Astrocyte (in vitro differentiated cells and primary cell): ENCODE measurements at regions not wholly inside any gene's neighbourhood (a gene's known extent, or its start where the extent isn't known, plus 50 kb on each side); places are given as distances from the start of the nearest gene placed in this dataset.

Experiments
- DNase-seq: peaks from one replicate; pipeline ENCODE4 v3.0.0-alpha.2; 2010; ENCODE audit warnings: low read depth
- FAIRE-seq: peaks from 2 replicates; lab custom pipeline; 2011; peaks lifted over from hg19 to GRCh38; lab: Jason Lieb, UNC
- H2AFZ ChIP-seq: 2 replicates; pipeline ENCODE4 v1.6.0; 2012; ENCODE audit warnings: low read depth, low read length, inconsistent platforms
- H3K27ac ChIP-seq: 2 replicates; pipeline ENCODE4 v1.5.1; 2011; ENCODE audit warnings: low read depth, low read length, inconsistent platforms
- H3K27me3 ChIP-seq: 2 replicates; pipeline ENCODE4 v1.6.0; 2011; ENCODE audit warnings: low read length, inconsistent platforms; ENCODE audit not compliant: insufficient read depth
- H3K36me3 ChIP-seq: 2 replicates; pipeline ENCODE4 v1.5.1; 2011; ENCODE audit warnings: low read length, inconsistent platforms; ENCODE audit not compliant: insufficient read depth
- H3K4me1 ChIP-seq: 2 replicates; pipeline ENCODE4 v1.5.1; 2011; ENCODE audit warnings: low read length, inconsistent platforms; ENCODE audit not compliant: insufficient read depth
- H3K4me2 ChIP-seq: 2 replicates; pipeline ENCODE4 v1.6.0; 2012; ENCODE audit warnings: low read length, inconsistent platforms
- H3K4me3 ChIP-seq: 2 replicates; pipeline ENCODE4 v1.5.1; 2011; ENCODE audit warnings: low read depth, mild to moderate bottlenecking, low read length, inconsistent platforms; ENCODE audit not compliant: insufficient read depth
- H3K79me2 ChIP-seq: 2 replicates; pipeline ENCODE4 v1.6.0; 2012; ENCODE audit warnings: mild to moderate bottlenecking, low read length, inconsistent platforms; ENCODE audit not compliant: insufficient read depth
- H3K9ac ChIP-seq: 2 replicates; pipeline ENCODE4 v1.6.0; 2012; ENCODE audit warnings: mild to moderate bottlenecking, low read length, inconsistent platforms
- H3K9me3 ChIP-seq: 2 replicates; pipeline ENCODE4 v1.5.1; 2012; ENCODE audit warnings: low read depth, mild to moderate bottlenecking, low read length, inconsistent platforms; ENCODE audit not compliant: insufficient read depth
- H4K20me1 ChIP-seq: 2 replicates; pipeline ENCODE4 v1.6.0; 2012; ENCODE audit warnings: low read length, inconsistent platforms; ENCODE audit not compliant: insufficient read depth
- H3K27ac Mint-ChIP-seq: one replicate; pipeline ENCODE4 v1.8.0; 2021; ENCODE audit warnings: mild to moderate bottlenecking, mixed read lengths; ENCODE audit not compliant: unreplicated experiment
- H3K27me3 Mint-ChIP-seq: one replicate; pipeline ENCODE4 v1.8.0; 2021; ENCODE audit warnings: low read depth, mixed read lengths; ENCODE audit not compliant: unreplicated experiment
- H3K36me3 Mint-ChIP-seq: one replicate; pipeline ENCODE4 v1.8.0; 2021; ENCODE audit warnings: low read depth, mixed read lengths; ENCODE audit not compliant: unreplicated experiment
- H3K4me1 Mint-ChIP-seq: one replicate; pipeline ENCODE4 v1.8.0; 2021; ENCODE audit warnings: low read depth, mixed read lengths; ENCODE audit not compliant: unreplicated experiment
- H3K4me3 Mint-ChIP-seq: one replicate; pipeline ENCODE4 v1.8.0; 2021; ENCODE audit warnings: mild to moderate bottlenecking, moderate library complexity, mixed read lengths; ENCODE audit not compliant: unreplicated experiment
- H3K9me3 Mint-ChIP-seq: one replicate; pipeline ENCODE4 v1.8.0; 2021; ENCODE audit warnings: mild to moderate bottlenecking, mixed read lengths; ENCODE audit not compliant: unreplicated experiment
- CTCF ChIP-seq: IDR thresholded peaks from 2 replicates; pipeline ENCODE4 v1.5.1; 2011; ENCODE audit warnings: low read depth, mild to moderate bottlenecking, inconsistent platforms, low read length, moderate library complexity; ENCODE audit not compliant: insufficient read depth
- EZH2 ChIP-seq: IDR thresholded peaks from 2 replicates; pipeline ENCODE4 v1.6.1; 2012; ENCODE audit warnings: mild to moderate bottlenecking, low read length, inconsistent platforms; ENCODE audit not compliant: insufficient read depth

GRCh38 chr4:62560858-62561257, 1360.7 kb downstream of the ADGRL3 start:
- Histone ChIP-seq H3K27me3 (no peaks in the 10 kb centered on the region), H3K27ac (no peak overlapping the region), H3K9me3 (no peaks in the 10 kb centered on the region), H4K20me1 (no peaks in the 10 kb centered on the region), H2AFZ (no peak overlapping the region), H3K4me2 (no peak overlapping the region), H3K9ac (no peak overlapping the region), H3K36me3 (no peaks in the 10 kb centered on the region), H3K4me1 (no peaks in the 10 kb centered on the region), H3K4me3 (no peak overlapping the region), H3K79me2 (no peaks in the 10 kb centered on the region)
- Mint-ChIP-seq H3K27me3 (no peaks in the 10 kb centered on the region), H3K36me3 (no peaks in the 10 kb centered on the region), H3K4me3 (no peak overlapping the region), H3K9me3 (no peaks in the 10 kb centered on the region), H3K27ac (no peak overlapping the region), H3K4me1 (no peaks in the 10 kb centered on the region)
- no peak for DNase-seq
- no peak for TF ChIP-seq EZH2
- TF ChIP-seq CTCF, result no peak
- no peak for FAIRE-seq

GRCh38 chr4:62550121-62550520, 1350.0 kb downstream of the ADGRL3 start:
- H3K79me2 ChIP-seq, result no peaks in the 10 kb centered on the region
- no peak for FAIRE-seq
- no peaks in the 10 kb centered on the region for H3K4me1 Mint-ChIP-seq
- no peaks in the 10 kb centered on the region for H4K20me1 ChIP-seq
- no peaks in the 10 kb centered on the region for H3K27me3 ChIP-seq
- no peak overlapping the region for H3K4me2 ChIP-seq
- no peaks in the 10 kb centered on the region for H3K27me3 Mint-ChIP-seq
- DNase-seq, result no peak
- H3K27ac ChIP-seq, result no peak overlapping the region
- H3K36me3 Mint-ChIP-seq, result no peaks in the 10 kb centered on the region
- no peak overlapping the region for H3K27ac Mint-ChIP-seq
- H3K4me3 Mint-ChIP-seq, result no peak overlapping the region
- H3K4me1 ChIP-seq, result no peaks in the 10 kb centered on the region
- no peaks in the 10 kb centered on the region for H3K36me3 ChIP-seq
- no peak overlapping the region for H2AFZ ChIP-seq
- H3K9me3 Mint-ChIP-seq, result no peaks in the 10 kb centered on the region
- H3K9ac ChIP-seq, result no peak overlapping the region
- TF ChIP-seq CTCF (no peak), EZH2 (no peak)
- H3K4me3 ChIP-seq, result no peak overlapping the region
- H3K9me3 ChIP-seq, result no peaks in the 10 kb centered on the region

GRCh38 chr4:62549601-62550000, 1349.5 kb downstream of the ADGRL3 start:
- Histone ChIP-seq H2AFZ (no peak overlapping the region), H3K27ac (no peak overlapping the region), H3K4me3 (no peak overlapping the region), H3K4me1 (no peaks in the 10 kb centered on the region), H3K79me2 (no peaks in the 10 kb centered on the region), H4K20me1 (no peaks in the 10 kb centered on the region), H3K4me2 (no peak overlapping the region), H3K27me3 (no peaks in the 10 kb centered on the region), H3K9me3 (no peaks in the 10 kb centered on the region), H3K36me3 (no peaks in the 10 kb centered on the region), H3K9ac (no peak overlapping the region)
- Mint-ChIP-seq H3K4me1 (no peaks in the 10 kb centered on the region), H3K27ac (no peak overlapping the region), H3K27me3 (no peaks in the 10 kb centered on the region), H3K36me3 (no peaks in the 10 kb centered on the region), H3K4me3 (no peak overlapping the region), H3K9me3 (no peaks in the 10 kb centered on the region)
- DNase-seq, result no peak
- no peak for TF ChIP-seq CTCF
- FAIRE-seq, result no peak
